GM23248 (cell line): ENCODE measurements at regions not wholly inside any gene's neighbourhood (a gene's known extent, or its start where the extent isn't known, plus 50 kb on each side); places are given as distances from the start of the nearest gene placed in this dataset.

Experiments used
- EZH2 ChIP-seq: fragments of 200-600 bp; sonication (generic); IDR thresholded peaks from 2 replicates; pipeline ENCODE4 v1.6.1; 2018; ENCODE audit warnings: antibody characterized with exemption, mild to moderate bottlenecking; ENCODE audit not compliant: insufficient read depth, poor library complexity, severe bottlenecking
- EZH2phosphoT487 ChIP-seq: fragments of 200-600 bp; sonication (generic); IDR thresholded peaks from 2 replicates; pipeline ENCODE4 v1.6.1; 2018; ENCODE audit warnings: antibody characterized with exemption, moderate library complexity, mild to moderate bottlenecking, low read depth; ENCODE audit not compliant: insufficient read depth

DNA sequence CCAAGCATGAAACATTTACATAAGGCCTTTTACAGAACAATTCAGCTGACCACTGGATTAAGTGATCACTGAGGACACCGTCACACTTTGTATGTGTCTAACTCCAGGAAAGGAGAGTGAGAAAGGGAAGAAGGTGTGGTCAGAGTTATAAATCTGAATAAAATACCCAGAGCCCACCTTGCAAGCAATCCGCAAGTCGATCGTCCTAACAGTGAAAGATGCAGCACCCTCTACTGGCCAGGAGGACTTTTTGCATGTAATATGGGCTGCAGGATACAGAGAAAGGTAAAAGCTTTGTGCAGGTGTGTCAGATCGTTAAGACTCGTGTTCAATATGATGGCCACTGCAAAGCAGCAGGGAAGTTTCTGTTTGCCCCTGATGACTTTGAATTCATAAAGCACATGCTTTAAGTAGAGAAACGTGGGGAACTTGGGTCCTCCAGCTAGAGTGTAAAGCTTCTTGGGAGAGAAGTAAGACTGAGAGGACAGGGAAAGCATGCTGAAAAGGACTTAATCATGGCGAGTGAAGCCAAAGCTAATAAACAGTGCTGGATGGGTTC, 68.5 kb upstream of the BMPER start:
- no peak for TF ChIP-seq EZH2phosphoT487
- TF ChIP-seq EZH2 = no peak
